ENCODE measurements at regions not wholly inside any gene's neighbourhood (a gene's known extent, or its start where the extent isn't known, plus 50 kb on each side); places are given as distances from the start of the nearest gene placed in this dataset.

DNA sequence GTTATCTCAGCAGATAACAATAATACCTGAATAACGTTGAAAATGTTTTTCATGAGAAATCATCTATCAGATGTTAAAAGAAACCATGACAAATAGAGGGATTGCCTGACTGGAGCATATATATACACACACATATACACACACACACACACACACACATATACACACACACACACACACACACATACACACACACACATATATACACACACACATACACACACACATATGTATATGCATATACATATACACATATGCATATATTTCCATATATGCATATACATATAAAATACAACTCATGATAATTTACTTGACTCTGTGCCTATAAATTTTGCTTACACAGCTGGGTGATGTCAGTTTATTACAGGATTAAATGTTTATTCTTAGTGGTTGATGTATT lies 847.3 kb upstream of the ADAMTS5 start (continued):
- TF ChIP-seq, protein P1, sequence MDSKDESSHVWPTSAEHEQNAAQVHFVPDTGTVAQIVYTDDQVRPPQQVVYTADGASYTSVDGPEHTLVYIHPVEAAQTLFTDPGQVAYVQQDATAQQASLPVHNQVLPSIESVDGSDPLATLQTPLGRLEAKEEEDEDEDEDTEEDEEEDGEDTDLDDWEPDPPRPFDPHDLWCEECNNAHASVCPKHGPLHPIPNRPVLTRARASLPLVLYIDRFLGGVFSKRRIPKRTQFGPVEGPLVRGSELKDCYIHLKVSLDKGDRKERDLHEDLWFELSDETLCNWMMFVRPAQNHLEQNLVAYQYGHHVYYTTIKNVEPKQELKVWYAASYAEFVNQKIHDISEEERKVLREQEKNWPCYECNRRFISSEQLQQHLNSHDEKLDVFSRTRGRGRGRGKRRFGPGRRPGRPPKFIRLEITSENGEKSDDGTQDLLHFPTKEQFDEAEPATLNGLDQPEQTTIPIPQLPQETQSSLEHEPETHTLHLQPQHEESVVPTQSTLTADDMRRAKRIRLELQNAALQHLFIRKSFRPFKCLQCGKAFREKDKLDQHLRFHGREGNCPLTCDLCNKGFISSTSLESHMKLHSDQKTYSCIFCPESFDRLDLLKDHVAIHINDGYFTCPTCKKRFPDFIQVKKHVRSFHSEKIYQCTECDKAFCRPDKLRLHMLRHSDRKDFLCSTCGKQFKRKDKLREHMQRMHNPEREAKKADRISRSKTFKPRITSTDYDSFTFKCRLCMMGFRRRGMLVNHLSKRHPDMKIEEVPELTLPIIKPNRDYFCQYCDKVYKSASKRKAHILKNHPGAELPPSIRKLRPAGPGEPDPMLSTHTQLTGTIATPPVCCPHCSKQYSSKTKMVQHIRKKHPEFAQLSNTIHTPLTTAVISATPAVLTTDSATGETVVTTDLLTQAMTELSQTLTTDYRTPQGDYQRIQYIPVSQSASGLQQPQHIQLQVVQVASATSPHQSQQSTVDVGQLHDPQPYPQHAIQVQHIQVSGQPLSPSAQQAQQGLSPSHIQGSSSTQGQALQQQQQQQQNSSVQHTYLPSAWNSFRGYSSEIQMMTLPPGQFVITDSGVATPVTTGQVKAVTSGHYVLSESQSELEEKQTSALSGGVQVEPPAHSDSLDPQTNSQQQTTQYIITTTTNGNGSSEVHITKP (IDR thresholded peaks at IDR 0.05; ENCODE audit: partially characterized antibody): no peak
- TF ChIP-seq, protein P2, sequence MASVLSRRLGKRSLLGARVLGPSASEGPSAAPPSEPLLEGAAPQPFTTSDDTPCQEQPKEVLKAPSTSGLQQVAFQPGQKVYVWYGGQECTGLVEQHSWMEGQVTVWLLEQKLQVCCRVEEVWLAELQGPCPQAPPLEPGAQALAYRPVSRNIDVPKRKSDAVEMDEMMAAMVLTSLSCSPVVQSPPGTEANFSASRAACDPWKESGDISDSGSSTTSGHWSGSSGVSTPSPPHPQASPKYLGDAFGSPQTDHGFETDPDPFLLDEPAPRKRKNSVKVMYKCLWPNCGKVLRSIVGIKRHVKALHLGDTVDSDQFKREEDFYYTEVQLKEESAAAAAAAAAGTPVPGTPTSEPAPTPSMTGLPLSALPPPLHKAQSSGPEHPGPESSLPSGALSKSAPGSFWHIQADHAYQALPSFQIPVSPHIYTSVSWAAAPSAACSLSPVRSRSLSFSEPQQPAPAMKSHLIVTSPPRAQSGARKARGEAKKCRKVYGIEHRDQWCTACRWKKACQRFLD (CRISPR knock-in tag; IDR thresholded peaks at IDR 0.05): no peak
- TF ChIP-seq PURB (CRISPR knock-in tag; IDR thresholded peaks at IDR 0.05; ENCODE audit: low read depth) (no peak), ZNF511 (CRISPR knock-in tag; IDR thresholded peaks at IDR 0.05) (no peak)

GRCh38 chr21:27813750-27814149 lies 846.9 kb upstream of the ADAMTS5 start:
- Histone ChIP-seq H3K36me3 (ENCODE audit: control insufficient read depth, insufficient read depth, low read length) (no peaks in the 10 kb centered on the region), H3K27me3 (ENCODE audit: control insufficient read depth in 2 of 2, insufficient read depth in 2 of 2, low read length in 2 of 2) (no peaks in the 10 kb centered on the region), H3K79me2 (ENCODE audit: control insufficient read depth, insufficient read depth, low read length) (no peaks in the 10 kb centered on the region), H3K9ac (ENCODE audit: insufficient read depth in 1 of 2, low read depth in 2 of 2, low read length in 2 of 2) (no peak overlapping the region), H3K9me3 (replicated peaks; ENCODE audit: control insufficient read depth, insufficient read depth, low read depth, low read length) (no peaks in the 10 kb centered on the region; the same call in 1 of the 2 replicates), H3K9me1 (ENCODE audit: control insufficient read depth, insufficient read depth, low read length) (no peaks in the 10 kb centered on the region), H4K20me1 (replicated peaks; ENCODE audit: control insufficient read depth, insufficient read depth, low read length) (no peaks in the 10 kb centered on the region), H2AFZ (ENCODE audit: low read depth, low read length) (no peak overlapping the region), H3K4me2 (ENCODE audit: insufficient read depth, low read length) (no peak overlapping the region), H3K4me3 (no peak overlapping the region), H3K4me1 (replicated peaks in 1 of 2; ENCODE audit: control insufficient read depth in 2 of 2, insufficient read depth in 2 of 2, low read length in 2 of 2) (no peaks in the 10 kb centered on the region), H3K27ac (ENCODE audit: extremely low read depth, low read depth, low read length) (no peak overlapping the region)
- in situ Hi-C loops (cut with MboI): no loop called here
- DNase-seq (ENCODE audit: extremely low read depth in 1 of 4, low spot score in 3 of 4) (no peak), ATAC-seq (no peak), FAIRE-seq (no peak)
- 2% methylated on average over 8 of the region's 8 CpGs for WGBS (ENCODE audit: insufficient coverage, low coverage, missing lambda C conversion rate)
- POLR2A ChIA-PET: no interaction called here
- intact Hi-C loops (cut with micrococcal nuclease): no loop called here
- no TSS peak for BruUV-seq (replicated peaks)
- CTCF ChIA-PET (ENCODE audit: low intra/inter-chr PET ratio): no interaction called here
- TF ChIP-seq ZNF354B (CRISPR knock-in tag; IDR thresholded peaks at IDR 0.05) (no peak), ZNF23 (CRISPR knock-in tag; IDR thresholded peaks at IDR 0.05) (no peak), SP1 (CRISPR knock-in tag; IDR thresholded peaks at IDR 0.05) (no peak), ZNF197 (CRISPR knock-in tag; IDR thresholded peaks at IDR 0.05; ENCODE audit: low read depth) (no peak), LCOR (CRISPR knock-in tag; IDR thresholded peaks at IDR 0.05) (no peak)
- TF ChIP-seq, protein P1 (IDR thresholded peaks at IDR 0.05; ENCODE audit: partially characterized antibody): no peak
- TF ChIP-seq, protein P3, sequence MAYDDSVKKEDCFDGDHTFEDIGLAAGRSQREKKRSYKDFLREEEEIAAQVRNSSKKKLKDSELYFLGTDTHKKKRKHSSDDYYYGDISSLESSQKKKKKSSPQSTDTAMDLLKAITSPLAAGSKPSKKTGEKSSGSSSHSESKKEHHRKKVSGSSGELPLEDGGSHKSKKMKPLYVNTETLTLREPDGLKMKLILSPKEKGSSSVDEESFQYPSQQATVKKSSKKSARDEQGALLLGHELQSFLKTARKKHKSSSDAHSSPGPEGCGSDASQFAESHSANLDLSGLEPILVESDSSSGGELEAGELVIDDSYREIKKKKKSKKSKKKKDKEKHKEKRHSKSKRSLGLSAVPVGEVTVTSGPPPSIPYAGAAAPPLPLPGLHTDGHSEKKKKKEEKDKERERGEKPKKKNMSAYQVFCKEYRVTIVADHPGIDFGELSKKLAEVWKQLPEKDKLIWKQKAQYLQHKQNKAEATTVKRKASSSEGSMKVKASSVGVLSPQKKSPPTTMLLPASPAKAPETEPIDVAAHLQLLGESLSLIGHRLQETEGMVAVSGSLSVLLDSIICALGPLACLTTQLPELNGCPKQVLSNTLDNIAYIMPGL (CRISPR knock-in tag; IDR thresholded peaks at IDR 0.05): no peak
